GM18508 (cell line): ENCODE measurements at regions not wholly inside any gene's neighbourhood (a gene's known extent, or its start where the extent isn't known, plus 50 kb on each side); places are given as distances from the start of the nearest gene placed in this dataset.
"Not testable (repeated sequence)": the region's sequence is repeated elsewhere in the genome, so short reads cannot be mapped to it uniquely, and the experiment has no call there.

Source experiments
- ATAC-seq: cut with Tn5 transposase; IDR thresholded peaks from one replicate; pipeline ENCODE4 v1.9.1; 2021; ENCODE audit warnings: moderate number of reproducible peaks; ENCODE audit not compliant: insufficient read depth, unreplicated experiment

DNA sequence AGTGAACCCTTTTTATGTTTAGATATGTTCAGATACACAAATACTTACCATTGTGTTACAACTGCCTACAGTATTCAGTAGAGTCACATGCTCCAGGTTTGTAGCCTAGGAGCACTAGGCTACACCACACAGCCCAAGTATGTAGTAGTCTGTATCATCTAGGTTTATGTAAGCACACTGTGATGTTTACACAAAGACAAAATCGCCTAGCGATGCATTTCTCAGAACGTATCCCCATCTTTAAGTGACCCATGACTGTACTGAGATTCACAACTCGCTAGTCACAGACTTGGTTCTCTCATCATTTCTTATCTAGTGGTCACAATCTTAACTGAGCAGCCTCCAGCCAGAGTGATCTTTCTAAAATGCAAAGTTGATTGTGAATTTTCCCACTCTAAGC lies 119.2 kb downstream of the RASSF10 start:
- ATAC-seq = no peak

GRCh38 chr11:13134066-13134465 lies 125.0 kb downstream of the RASSF10 start:
- ATAC-seq = no peak

DNA sequence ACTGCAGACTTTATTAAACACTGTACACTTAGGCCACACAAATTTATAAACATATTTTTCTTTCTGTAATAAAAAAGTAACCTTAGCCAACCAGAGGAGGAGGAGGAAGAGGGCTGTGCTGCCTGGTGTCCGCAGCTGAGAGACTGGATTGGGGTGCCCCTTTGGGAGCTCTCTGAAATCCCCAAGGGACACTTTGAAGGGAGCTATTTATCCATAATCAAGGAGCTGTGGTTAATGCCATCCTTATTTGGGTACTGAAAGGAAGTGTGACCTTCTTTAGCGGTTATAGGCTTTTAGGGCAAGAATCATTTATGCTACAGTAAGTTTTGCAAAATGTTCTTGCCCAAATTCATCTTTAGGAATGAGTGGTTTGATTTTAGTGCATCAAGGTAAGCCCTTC lies 125.8 kb downstream of the RASSF10 start:
- ATAC-seq = no peak

GRCh38 chr11:13135385-13136271 lies 126.5 kb downstream of the RASSF10 start:
- ATAC-seq = no peak

DNA sequence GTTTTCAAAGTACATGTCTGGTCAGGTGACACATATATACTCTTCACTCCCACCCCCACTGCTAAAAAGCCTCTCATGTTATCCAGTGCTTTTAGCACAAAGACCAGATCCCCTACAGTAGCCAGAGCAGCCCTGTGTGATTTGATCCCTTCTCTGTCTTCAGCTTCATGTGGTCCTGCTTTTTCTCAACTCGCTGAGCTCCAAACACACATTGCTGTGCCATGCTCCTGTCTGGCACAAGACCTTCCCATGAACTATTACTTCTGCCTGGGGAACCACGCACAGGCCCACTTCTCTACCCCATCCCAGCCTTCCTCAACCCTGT lies 127.1 kb downstream of the RASSF10 start:
- ATAC-seq = no peak

GRCh38 chr11:13137844-13138301 lies 128.8 kb downstream of the RASSF10 start:
- ATAC-seq = no peak

DNA sequence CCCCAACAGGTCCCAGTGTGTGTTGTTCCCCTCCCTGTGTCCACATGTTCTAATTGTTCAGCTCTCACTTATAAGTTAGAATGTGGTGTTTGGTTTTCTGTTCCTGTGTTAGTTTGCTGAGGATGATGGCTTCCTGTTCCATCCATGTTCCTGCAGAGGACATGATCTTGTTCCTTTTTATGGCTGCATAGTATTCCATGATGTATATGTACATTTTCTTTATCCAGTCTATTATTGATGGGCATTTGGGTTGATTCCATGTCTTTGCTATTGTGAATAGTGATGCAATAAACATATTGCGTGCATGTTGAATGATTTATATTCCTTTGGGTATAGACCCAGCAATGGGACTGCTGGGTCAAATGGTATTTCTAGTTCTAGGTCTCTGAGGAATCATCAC lies 130.0 kb downstream of the RASSF10 start:
- not testable (repeated sequence) for ATAC-seq

- peak; percentile 92 for ATAC-seq
Measured at GRCh38 chr11:13140028-13140870, 131.1 kb downstream of the RASSF10 start.

- no peak for ATAC-seq
Measured at GRCh38 chr11:13140873-13141655, 131.9 kb downstream of the RASSF10 start.

DNA sequence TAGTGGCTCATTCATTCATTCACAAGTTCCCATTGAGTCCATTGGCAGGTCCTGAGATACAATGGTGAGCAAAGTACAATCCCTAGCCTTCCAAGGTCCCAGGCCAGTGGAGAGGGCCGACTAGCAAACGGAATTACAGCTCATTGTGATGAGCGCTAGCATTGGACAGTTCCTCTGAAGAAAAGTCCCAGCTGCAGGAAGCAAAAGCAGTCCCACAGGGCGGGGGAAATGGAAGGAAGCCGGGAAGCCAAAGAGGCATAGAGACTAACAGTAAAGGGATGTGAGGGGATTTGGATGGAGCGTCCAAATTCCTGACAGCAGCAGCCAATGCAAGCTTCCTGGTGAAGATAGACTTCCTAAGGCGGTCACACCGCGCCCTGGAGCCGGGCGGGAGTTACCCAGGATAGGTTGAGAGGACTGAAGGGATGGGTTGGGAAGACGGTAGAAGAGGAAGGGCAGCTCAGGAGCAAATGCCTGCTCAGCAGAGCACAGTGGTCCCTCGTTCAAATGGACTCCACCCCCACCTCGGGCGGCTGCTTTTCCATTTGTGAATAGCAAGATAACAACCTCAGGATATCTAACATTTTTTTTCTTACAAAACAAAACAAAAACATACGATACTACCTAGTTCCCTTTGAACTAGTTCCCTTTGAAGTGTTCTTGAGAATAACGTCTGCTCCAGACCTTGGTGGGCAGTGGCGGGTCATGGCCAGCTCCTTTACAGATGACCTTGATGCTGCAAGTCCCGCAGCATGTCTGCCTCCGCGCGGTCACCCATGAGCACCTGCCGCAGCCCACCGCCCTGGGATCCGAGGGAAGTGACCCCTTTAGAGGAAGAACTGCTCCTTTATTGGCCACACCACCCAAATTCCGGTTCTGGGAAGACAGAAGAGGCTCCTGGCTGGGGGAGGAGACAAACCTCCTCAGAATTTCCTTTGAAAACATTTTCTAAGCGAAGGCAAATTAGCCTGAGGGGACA lies 132.9 kb downstream of the RASSF10 start:
- ATAC-seq = no peak

DNA sequence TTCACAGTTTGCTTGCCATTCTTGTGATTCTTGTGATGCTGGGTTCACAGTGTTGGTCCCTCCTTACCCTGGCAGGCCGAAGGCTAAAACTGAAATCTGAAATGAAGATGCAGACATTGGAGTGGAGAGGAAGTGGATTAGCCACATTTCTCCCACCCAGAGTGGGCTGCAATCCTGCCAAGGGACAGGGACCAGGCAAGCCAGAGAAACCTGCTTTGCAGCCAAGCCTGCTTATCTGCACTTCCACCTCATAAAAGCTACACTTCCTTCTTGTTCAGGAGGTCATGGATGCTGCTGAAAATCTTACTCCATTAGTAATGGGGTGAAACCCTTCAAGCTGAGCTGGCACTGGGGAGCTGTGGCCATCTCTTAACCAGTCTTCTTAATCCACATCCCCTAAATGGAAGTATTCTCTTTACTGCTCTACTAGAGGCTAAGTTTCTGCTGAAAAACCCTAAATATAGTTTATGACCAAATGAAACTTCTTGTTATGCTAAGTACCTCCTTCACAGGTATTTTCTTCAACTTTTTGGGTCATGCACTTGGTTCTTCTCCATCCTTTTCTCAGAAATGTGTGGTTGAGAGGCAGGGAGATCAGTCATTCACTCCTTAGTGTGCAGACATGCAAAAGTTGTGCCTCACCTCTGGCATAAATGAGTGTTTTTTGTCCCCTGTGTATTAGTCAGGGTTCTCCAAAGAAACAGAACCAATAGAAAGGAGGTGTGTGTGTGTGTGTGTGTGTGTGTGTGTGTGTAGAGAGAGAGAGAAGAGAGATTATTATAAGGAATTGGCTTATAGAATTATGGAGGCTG lies 133.9 kb upstream of the BMAL1 start:
- no peak for ATAC-seq

- no peak for ATAC-seq
Measured at GRCh38 chr11:13145461-13145860, 132.1 kb upstream of the BMAL1 start.

DNA sequence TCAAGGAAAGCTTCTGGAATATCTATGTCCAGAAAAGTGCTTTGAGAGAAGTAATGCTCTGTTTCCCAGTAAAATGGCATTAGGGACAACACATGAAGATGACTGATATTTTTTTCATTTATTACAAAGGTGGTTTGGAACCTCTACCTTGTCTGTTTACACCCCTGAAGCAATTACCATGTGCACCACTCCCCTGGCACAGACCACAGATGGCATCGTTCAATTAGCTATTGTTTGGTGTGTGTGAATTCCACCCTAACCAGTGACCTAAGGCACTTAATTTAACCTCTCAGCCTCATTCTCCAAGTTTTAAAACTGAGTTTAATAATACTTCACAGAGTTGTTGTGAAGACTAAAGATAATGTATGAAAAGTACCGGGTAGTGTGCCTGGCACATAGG lies 127.6 kb upstream of the BMAL1 start:
- ATAC-seq = no peak

GRCh38 chr11:13150487-13150886 lies 127.1 kb upstream of the BMAL1 start:
- no peak for ATAC-seq

DNA sequence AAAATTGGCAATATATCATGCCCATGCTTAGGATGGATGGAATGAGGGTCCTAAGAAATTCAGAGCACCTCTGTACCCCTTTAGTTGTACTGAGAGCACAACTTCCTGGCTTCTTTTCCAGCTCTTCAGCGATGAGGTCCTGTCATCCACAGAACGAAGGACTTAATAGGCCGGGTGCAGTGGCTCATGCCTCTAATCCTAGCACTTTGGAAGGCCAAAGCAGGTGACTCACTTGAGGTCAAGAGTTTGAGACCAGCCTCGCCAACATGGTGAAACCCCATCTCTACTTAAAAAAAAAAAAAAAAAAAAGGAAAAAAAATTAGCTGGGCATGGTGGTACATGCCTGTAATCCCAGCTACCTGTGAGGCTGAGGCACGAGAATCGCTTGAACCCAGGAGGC lies 125.3 kb upstream of the BMAL1 start:
- ATAC-seq = no peak

DNA sequence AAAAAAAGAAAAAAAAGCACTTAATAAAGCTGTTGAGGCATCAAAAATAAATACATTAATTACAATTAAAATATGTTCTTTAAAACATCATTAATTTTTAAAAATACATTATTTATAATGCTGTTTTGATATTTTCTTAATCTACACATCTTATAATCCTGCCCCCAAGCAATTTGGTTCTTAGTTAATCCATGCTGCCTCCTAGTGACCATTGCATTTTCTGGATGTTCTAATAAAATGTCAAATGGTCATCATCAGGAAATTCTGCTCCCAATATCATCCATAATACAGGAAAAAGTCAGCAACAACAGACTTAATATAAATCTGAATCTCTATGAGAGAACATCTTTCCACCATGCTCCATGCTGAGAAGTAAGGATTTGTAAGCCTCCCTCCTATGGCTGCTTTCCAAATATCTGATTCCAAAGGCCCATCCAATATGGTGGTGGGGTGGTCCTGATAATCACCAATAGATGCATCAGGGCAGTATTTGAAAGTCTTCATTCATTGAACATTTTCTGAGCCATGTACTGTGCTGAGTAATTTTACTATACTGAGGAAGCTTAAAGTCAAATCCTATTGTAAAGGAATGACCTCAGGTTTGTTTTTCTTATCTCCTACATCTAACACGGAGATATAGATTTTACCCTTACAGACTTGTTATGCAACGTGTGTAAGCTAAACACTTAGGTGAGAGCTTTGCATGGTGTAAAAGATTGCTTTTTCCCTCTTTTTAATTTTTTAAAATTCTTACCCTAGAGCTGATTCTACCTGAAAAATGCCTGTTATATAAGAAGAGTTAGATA lies 124.7 kb upstream of the BMAL1 start:
- no peak for ATAC-seq

GRCh38 chr11:13154374-13154773 lies 123.2 kb upstream of the BMAL1 start:
- not testable (repeated sequence) for ATAC-seq

DNA sequence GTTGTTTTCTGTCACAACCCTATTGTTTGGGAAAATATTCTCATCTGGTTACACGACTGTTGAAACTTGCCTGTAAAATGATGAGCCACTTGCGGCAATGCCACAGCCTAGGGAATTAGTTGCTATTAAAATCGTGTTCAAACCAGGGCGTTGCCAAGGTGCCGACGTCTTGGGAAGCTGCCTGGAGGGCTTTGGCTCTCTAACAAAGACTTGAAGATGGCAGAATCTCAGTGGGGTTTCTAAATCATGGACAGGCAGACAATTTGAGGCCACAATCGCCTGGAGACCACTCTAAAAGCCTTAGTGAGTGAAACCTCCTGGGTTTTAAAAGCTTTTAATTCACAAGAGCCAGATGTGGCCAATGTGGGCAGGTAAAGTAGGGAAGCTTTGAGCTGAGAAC lies 117.2 kb upstream of the BMAL1 start:
- no peak for ATAC-seq
